ENCODE measurements at regions not wholly inside any gene's neighbourhood (a gene's known extent, or its start where the extent isn't known, plus 50 kb on each side); places are given as distances from the start of the nearest gene placed in this dataset.

DNA sequence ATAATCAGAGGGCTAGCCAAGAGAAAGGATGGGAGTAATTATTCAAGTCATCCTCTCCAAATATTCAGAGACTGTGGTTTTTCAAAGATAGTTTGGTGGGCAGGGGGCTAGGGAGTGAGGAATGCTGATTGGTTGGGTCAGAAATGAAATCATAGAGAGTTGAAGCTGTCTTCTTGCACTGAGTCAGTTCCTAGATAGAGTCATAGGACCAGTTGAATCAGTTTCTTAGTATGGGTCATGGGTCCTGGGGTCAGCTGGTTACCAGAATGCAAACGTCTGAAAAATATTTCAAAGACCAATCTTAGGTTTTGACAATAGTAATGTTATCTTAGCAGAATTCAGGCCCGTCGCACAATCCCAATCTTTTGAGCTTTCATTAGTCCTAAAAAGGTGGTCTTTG is 171.4 kb upstream of the SPATS2L start:
- TF ChIP-seq MYC (IDR thresholded peaks at IDR 0.05; ENCODE audit: low read depth, low read length): no peak
- TF ChIP-seq EZH2 (IDR thresholded peaks at IDR 0.05; ENCODE audit: borderline replicate concordance, low read depth, low read length, severe bottlenecking): no peak

Data from endothelial cell of umbilical vein (primary cell).